GM23338 (cell line): ENCODE measurements at regions not wholly inside any gene's neighbourhood (a gene's known extent, or its start where the extent isn't known, plus 50 kb on each side); places are given as distances from the start of the nearest gene placed in this dataset.

Experiments used
- ATAC-seq: fragments of 200-7000 bp; cut with Tn5 transposase; 3 replicates; pipeline ENCODE4 v1.9.1; 2020
- DNase-seq: peaks from one replicate; pipeline ENCODE4 v3.0.0-alpha.2; 2015; ENCODE audit warnings: low spot score
- H2AFZ ChIP-seq: fragments of 200-600 bp; sonication (generic); 2 replicates; pipeline ENCODE4 v1.8.0; 2016; ENCODE audit warnings: antibody characterized with exemption, mild to moderate bottlenecking, moderate library complexity
- H3F3A ChIP-seq: fragments of 200-600 bp; sonication (generic); replicated peaks from 2 replicates; pipeline ENCODE4 v1.8.0; 2017; ENCODE audit warnings: antibody characterized with exemption, mixed run types, low read depth
- H3K27ac ChIP-seq: fragments of 200-600 bp; sonication (generic); 2 replicates; pipeline ENCODE4 v1.6.1; 2016; ENCODE audit warnings: low read depth
- H3K27me3 ChIP-seq: fragments of 200-600 bp; sonication (generic); 2 replicates; pipeline ENCODE4 v1.8.0; 2016; ENCODE audit warnings: mild to moderate bottlenecking, mixed run types, moderate library complexity; ENCODE audit not compliant: insufficient read depth
- H3K36me3 ChIP-seq: fragments of 200-600 bp; sonication (generic); 2 replicates; pipeline ENCODE4 v1.8.0; 2016; ENCODE audit warnings: mild to moderate bottlenecking; ENCODE audit not compliant: insufficient read depth
- H3K4me1 ChIP-seq: fragments of 200-600 bp; sonication (generic); 2 replicates; pipeline ENCODE4 v1.8.0; 2016; ENCODE audit warnings: mild to moderate bottlenecking, moderate library complexity; ENCODE audit not compliant: insufficient read depth
- H3K4me2 ChIP-seq: fragments of 200-600 bp; sonication (generic); 2 replicates; pipeline ENCODE4 v1.7.1; 2017; ENCODE audit warnings: mixed run types
- H3K4me3 ChIP-seq: fragments of 200-600 bp; sonication (generic); 2 replicates; pipeline ENCODE4 v1.6.1; 2016; ENCODE audit warnings: mixed run types
- H3K79me2 ChIP-seq: fragments of 200-600 bp; sonication (generic); replicated peaks from 2 replicates; pipeline ENCODE4 v1.8.0; 2017; ENCODE audit warnings: mild to moderate bottlenecking; ENCODE audit not compliant: insufficient read depth
- H3K9me2 ChIP-seq: fragments of 200-600 bp; sonication (generic); 2 replicates; pipeline ENCODE4 v1.8.0; 2017; ENCODE audit not compliant: insufficient read depth
- H4K20me1 ChIP-seq: fragments of 200-600 bp; sonication (generic); replicated peaks from 2 replicates; pipeline ENCODE4 v1.8.0; 2017; ENCODE audit warnings: mild to moderate bottlenecking; ENCODE audit not compliant: insufficient read depth
- H3K27ac Mint-ChIP-seq: 2 replicates; pipeline ENCODE4 v1.8.0; 2020; ENCODE audit warnings: inconsistent platforms, mild to moderate bottlenecking, moderate library complexity, mixed read lengths
- H3K27me3 Mint-ChIP-seq: 3 replicates; pipeline ENCODE4 v1.8.0; 2022; ENCODE audit warnings: low read depth, mild to moderate bottlenecking, moderate library complexity, mixed read lengths, inconsistent platforms; ENCODE audit not compliant: insufficient read depth, poor library complexity
- H3K36me3 Mint-ChIP-seq: 3 replicates; pipeline ENCODE4 v1.8.0; 2021; ENCODE audit warnings: low read depth, mild to moderate bottlenecking, inconsistent platforms, moderate library complexity, mixed read lengths
- H3K4me1 Mint-ChIP-seq: 3 replicates; pipeline ENCODE4 v1.8.0; 2020; ENCODE audit warnings: mild to moderate bottlenecking, inconsistent platforms, mixed read lengths
- H3K4me3 Mint-ChIP-seq: 3 replicates; pipeline ENCODE4 v1.8.0; 2021; ENCODE audit warnings: moderate library complexity, mild to moderate bottlenecking, inconsistent platforms, mixed read lengths
- H3K9me3 Mint-ChIP-seq: 3 replicates; pipeline ENCODE4 v1.8.0; 2020; ENCODE audit warnings: moderate library complexity, mild to moderate bottlenecking, inconsistent platforms, mixed read lengths
- CREB1 ChIP-seq: fragments of 250-450 bp; sonication (Bioruptor Pico); IDR thresholded peaks from 2 replicates; pipeline ENCODE4 v1.5.0; 2020; ENCODE audit warnings: low read depth, mild to moderate bottlenecking, moderate library complexity
- EZH2 ChIP-seq: fragments of 200-600 bp; sonication (generic); IDR thresholded peaks from one replicate; pipeline ENCODE4 v1.8.0; 2017; ENCODE audit warnings: antibody characterized with exemption, mild to moderate bottlenecking, low read depth; ENCODE audit not compliant: unreplicated experiment
- EZH2phosphoT487 ChIP-seq: fragments of 200-600 bp; sonication (generic); IDR thresholded peaks from one replicate; pipeline ENCODE4 v1.8.1; 2018; ENCODE audit warnings: antibody characterized with exemption; ENCODE audit not compliant: unreplicated experiment
- JUNB ChIP-seq: IDR thresholded peaks from one replicate; pipeline ENCODE4 v1.6.1; 2016; ENCODE audit warnings: antibody characterized with exemption; ENCODE audit not compliant: unreplicated experiment
- NANOG ChIP-seq: IDR thresholded peaks from 2 replicates; pipeline ENCODE4 v1.6.1; 2016; ENCODE audit warnings: antibody characterized with exemption, borderline replicate concordance
- POLR2AphosphoS5 ChIP-seq: IDR thresholded peaks from 2 replicates; pipeline ENCODE4 v1.6.1; 2016; ENCODE audit warnings: antibody characterized with exemption, low read depth
- ZNF114 ChIP-seq: fragments of 250-450 bp; sonication (Bioruptor Pico); IDR thresholded peaks from 2 replicates; pipeline ENCODE4 v1.5.0; 2020; ENCODE audit warnings: mild to moderate bottlenecking, moderate library complexity
- TF ChIP-seq, protein P1 (sequence below): fragments of 250-450 bp; sonication (Bioruptor Pico); IDR thresholded peaks from 2 replicates; pipeline ENCODE4 v1.5.0; 2020; ENCODE audit warnings: mild to moderate bottlenecking, moderate library complexity
- TF ChIP-seq, protein P2 (sequence below), 2 experiments: fragments of 200-600 bp in 1 of 2; sonication (generic) in 1 of 2; conservative IDR thresholded peaks; 2 replicates each; pipeline versions ENCODE4 v1.5.1 to v1.6.1; 2016 to 2017; ENCODE audit warnings: antibody characterized with exemption in 2 of 2, low read depth in 2 of 2, mild to moderate bottlenecking in 2 of 2, moderate library complexity in 1 of 2

DNA sequence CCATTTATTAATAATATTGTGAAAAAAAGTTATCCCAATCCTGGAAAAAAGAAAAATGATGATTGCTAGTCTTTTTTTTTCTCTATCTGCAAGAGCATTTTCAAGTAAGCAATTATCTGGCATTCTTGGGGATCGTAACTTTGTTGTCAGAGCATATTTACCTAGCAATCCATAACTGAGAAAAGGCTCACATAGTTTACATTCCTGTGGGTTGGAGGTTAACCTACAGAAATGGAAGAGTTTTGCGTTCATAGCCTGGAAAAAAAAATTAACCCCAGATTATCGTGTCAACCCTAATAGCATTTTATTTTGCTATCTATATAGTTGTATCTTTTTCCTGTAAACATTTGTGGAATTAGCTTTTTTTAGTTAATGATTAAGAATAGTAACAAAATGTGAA, 292.3 kb downstream of the DAD1 start:
- DNase-seq (peak; percentile 24), ATAC-seq (no peak)
- H3K27ac Mint-ChIP-seq, result no peak overlapping the region
- Histone ChIP-seq H4K20me1 (no peaks in the 10 kb centered on the region), H3K27me3 (no peaks in the 10 kb centered on the region), H3K9me2 (0 out of 2 replicates have a peak, but pooled peaks cover 3% of the 10 kb centered on the region), H3K4me1 (peaks cover 26% of the 10 kb centered on the region), H3K27ac (no peak overlapping the region), H3K4me3 (no peak overlapping the region), H3K4me2 (no peak overlapping the region), H2AFZ (no peak overlapping the region), H3K79me2 (no peaks in the 10 kb centered on the region), H3K36me3 (no peaks in the 10 kb centered on the region), H3F3A (no peaks in the 10 kb centered on the region)
- no peaks in the 10 kb centered on the region for H3K36me3 Mint-ChIP-seq
- TF ChIP-seq JUNB, result no peak
- no peak for TF ChIP-seq NANOG
- TF ChIP-seq EZH2phosphoT487, result no peak
- H3K27me3 Mint-ChIP-seq, result no peaks in the 10 kb centered on the region
- no peak overlapping the region for H3K4me3 Mint-ChIP-seq
- H3K4me1 Mint-ChIP-seq, result peaks cover 22% of the 10 kb centered on the region
- peaks cover 3% of the 10 kb centered on the region; the same call in 1 of the 3 replicates for H3K9me3 Mint-ChIP-seq

DNA sequence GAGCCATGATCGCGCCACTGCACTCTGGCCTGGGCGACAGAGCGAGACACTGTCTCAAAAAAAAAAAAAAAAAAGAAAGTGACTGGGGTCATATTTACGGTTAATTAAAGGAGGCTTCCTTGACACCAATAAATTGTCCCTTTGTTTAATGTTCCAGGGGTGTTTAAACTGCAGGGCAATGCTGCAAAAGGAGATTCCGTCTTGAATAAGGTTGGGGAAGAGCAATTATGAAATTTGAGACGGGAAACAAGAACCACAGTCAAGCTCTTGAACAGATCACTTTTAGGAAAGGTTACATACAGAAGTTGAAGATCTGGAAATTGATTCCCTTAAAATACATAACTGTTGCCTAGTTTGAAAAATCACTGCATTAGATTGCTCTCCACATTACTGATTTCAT, 292.9 kb downstream of the DAD1 start:
- no peaks in the 10 kb centered on the region for H3K27me3 ChIP-seq
- H3K36me3 ChIP-seq, result no peaks in the 10 kb centered on the region
- peaks cover 26% of the 10 kb centered on the region for H3K4me1 ChIP-seq
- no peaks in the 10 kb centered on the region for H3K79me2 ChIP-seq
- DNase-seq (no peak), ATAC-seq (no peak)
- H2AFZ ChIP-seq, result no peak overlapping the region
- Mint-ChIP-seq H3K4me3 (no peak overlapping the region), H3K9me3 (peaks cover 3% of the 10 kb centered on the region; the same call in 1 of the 3 replicates), H3K36me3 (no peaks in the 10 kb centered on the region), H3K27ac (no peak overlapping the region), H3K27me3 (no peaks in the 10 kb centered on the region), H3K4me1 (peaks cover 22% of the 10 kb centered on the region)
- H3K4me2 ChIP-seq, result no peak overlapping the region
- H3K9me2 ChIP-seq, result 0 out of 2 replicates have a peak, but pooled peaks cover 3% of the 10 kb centered on the region
- no peak for TF ChIP-seq ZNF114 (CRISPR knock-in tag)
- no peak for TF ChIP-seq POLR2AphosphoS5
- TF ChIP-seq EZH2, result no peak
- TF ChIP-seq, protein P1, sequence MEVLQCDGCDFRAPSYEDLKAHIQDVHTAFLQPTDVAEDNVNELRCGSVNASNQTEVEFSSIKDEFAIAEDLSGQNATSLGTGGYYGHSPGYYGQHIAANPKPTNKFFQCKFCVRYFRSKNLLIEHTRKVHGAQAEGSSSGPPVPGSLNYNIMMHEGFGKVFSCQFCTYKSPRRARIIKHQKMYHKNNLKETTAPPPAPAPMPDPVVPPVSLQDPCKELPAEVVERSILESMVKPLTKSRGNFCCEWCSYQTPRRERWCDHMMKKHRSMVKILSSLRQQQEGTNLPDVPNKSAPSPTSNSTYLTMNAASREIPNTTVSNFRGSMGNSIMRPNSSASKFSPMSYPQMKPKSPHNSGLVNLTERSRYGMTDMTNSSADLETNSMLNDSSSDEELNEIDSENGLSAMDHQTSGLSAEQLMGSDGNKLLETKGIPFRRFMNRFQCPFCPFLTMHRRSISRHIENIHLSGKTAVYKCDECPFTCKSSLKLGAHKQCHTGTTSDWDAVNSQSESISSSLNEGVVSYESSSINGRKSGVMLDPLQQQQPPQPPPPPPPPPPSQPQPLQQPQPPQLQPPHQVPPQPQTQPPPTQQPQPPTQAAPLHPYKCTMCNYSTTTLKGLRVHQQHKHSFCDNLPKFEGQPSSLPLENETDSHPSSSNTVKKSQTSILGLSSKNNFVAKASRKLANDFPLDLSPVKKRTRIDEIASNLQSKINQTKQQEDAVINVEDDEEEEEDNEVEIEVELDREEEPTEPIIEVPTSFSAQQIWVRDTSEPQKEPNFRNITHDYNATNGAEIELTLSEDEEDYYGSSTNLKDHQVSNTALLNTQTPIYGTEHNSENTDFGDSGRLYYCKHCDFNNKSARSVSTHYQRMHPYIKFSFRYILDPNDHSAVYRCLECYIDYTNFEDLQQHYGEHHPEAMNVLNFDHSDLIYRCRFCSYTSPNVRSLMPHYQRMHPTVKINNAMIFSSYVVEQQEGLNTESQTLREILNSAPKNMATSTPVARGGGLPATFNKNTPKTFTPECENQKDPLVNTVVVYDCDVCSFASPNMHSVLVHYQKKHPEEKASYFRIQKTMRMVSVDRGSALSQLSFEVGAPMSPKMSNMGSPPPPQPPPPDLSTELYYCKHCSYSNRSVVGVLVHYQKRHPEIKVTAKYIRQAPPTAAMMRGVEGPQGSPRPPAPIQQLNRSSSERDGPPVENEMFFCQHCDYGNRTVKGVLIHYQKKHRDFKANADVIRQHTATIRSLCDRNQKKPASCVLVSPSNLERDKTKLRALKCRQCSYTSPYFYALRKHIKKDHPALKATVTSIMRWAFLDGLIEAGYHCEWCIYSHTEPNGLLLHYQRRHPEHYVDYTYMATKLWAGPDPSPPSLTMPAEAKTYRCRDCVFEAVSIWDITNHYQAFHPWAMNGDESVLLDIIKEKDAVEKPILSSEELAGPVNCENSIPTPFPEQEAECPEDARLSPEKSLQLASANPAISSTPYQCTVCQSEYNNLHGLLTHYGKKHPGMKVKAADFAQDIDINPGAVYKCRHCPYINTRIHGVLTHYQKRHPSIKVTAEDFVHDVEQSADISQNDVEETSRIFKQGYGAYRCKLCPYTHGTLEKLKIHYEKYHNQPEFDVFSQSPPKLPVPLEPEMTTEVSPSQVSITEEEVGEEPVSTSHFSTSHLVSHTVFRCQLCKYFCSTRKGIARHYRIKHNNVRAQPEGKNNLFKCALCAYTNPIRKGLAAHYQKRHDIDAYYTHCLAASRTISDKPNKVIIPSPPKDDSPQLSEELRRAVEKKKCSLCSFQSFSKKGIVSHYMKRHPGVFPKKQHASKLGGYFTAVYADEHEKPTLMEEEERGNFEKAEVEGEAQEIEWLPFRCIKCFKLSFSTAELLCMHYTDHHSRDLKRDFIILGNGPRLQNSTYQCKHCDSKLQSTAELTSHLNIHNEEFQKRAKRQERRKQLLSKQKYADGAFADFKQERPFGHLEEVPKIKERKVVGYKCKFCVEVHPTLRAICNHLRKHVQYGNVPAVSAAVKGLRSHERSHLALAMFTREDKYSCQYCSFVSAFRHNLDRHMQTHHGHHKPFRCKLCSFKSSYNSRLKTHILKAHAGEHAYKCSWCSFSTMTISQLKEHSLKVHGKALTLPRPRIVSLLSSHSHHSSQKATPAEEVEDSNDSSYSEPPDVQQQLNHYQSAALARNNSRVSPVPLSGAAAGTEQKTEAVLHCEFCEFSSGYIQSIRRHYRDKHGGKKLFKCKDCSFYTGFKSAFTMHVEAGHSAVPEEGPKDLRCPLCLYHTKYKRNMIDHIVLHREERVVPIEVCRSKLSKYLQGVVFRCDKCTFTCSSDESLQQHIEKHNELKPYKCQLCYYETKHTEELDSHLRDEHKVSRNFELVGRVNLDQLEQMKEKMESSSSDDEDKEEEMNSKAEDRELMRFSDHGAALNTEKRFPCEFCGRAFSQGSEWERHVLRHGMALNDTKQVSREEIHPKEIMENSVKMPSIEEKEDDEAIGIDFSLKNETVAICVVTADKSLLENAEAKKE (CRISPR knock-in tag), result no peak
- TF ChIP-seq CREB1 (CRISPR knock-in tag), result no peak
- TF ChIP-seq, protein P2, sequence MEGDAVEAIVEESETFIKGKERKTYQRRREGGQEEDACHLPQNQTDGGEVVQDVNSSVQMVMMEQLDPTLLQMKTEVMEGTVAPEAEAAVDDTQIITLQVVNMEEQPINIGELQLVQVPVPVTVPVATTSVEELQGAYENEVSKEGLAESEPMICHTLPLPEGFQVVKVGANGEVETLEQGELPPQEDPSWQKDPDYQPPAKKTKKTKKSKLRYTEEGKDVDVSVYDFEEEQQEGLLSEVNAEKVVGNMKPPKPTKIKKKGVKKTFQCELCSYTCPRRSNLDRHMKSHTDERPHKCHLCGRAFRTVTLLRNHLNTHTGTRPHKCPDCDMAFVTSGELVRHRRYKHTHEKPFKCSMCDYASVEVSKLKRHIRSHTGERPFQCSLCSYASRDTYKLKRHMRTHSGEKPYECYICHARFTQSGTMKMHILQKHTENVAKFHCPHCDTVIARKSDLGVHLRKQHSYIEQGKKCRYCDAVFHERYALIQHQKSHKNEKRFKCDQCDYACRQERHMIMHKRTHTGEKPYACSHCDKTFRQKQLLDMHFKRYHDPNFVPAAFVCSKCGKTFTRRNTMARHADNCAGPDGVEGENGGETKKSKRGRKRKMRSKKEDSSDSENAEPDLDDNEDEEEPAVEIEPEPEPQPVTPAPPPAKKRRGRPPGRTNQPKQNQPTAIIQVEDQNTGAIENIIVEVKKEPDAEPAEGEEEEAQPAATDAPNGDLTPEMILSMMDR (conservative IDR thresholded peaks at IDR 0.05; ENCODE audit: low read depth in 2 of 2), result no peak
- no peaks in the 10 kb centered on the region for H3F3A ChIP-seq
- H3K4me3 ChIP-seq, result no peak overlapping the region
- H4K20me1 ChIP-seq, result no peaks in the 10 kb centered on the region
- no peak overlapping the region for H3K27ac ChIP-seq
